H4 (cell line): ENCODE measurements at regions not wholly inside any gene's neighbourhood (a gene's known extent, or its start where the extent isn't known, plus 50 kb on each side); places are given as distances from the start of the nearest gene placed in this dataset.
"Not testable (repeated sequence)": the region's sequence is repeated elsewhere in the genome, so short reads cannot be mapped to it uniquely, and the experiment has no call there.

Experiments used
- DNase-seq: peaks from one replicate; pipeline ENCODE4 v3.0.0-alpha.2; 2015; ENCODE audit warnings: low spot score

DNA sequence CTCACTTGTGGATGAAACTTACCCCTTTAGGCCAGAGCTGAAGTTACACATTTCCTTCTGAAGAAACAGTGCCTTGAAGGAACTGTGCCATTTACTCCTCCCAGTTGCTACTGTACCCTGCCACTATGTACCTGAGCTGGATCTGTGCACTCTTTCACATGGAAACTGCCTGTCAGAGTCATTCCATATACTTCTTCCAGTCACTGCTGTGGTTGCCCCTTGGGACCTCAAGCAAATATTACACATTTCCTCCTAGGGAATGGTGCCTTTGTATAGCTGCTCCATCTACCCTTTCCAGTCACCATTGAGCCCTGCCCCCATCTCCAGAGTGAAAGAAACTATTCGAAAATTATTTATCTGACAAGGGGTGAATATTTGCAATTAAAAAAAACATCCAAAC, 1328.3 kb downstream of the TECRL start:
- DNase-seq = no peak

DNA sequence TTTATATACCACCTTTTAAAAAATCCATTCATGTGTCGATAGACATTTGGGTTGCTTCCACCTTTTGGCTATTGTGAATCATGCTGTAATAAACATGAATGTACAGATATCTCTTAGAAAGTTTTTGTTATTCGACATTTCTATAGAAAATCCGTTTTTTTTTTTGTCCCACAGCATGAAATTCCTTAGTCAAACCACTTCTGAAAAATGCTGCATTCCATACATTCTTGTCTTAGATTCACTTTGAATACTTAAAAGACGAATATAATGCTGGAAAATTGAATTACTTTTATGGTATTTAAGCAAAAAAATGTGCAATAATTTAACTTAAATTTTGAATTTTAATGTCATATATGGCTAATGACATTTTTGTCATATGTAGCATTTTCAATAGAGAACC, 1345.5 kb downstream of the TECRL start:
- no peak for DNase-seq

DNA sequence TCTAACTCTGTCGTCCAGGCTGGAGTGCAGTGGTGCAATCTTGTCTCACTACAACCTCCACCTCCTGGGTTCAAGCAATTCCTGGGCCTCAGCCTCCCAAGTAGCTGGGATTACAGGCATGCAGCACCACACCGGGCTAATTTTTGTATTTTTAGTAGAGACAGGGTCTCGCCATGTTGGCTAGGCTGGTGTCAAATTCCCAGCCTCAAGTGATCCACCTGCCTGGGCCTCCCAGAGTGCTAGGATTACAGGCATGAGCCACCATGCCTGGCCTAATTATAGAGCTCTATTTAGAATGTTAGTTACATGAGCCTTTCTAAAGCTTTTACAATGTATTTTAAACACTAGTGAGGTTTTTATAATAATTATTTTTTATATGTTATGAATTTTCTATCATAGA, 1346.4 kb downstream of the TECRL start:
- not testable (repeated sequence) for DNase-seq

DNA sequence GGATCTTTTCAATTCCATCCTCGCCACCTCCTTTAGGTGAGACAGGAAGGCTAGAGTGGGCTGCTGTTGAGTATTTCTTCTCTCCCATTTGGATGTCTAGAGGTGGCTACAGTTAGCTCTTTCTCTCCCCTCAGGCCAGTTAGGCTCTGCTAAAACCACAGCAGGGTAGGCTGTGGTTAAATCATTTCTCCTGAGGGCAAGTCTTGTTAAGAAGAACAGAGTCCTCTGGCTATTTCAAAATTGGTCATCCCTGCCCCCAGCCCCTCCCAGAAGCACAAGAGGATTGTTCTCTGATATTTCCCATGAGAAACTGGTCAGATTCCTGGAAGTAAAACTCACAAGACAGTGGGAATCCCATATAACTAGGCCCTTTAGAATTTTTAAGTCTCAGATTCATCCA, 1359.5 kb downstream of the TECRL start:
- no peak for DNase-seq

DNA sequence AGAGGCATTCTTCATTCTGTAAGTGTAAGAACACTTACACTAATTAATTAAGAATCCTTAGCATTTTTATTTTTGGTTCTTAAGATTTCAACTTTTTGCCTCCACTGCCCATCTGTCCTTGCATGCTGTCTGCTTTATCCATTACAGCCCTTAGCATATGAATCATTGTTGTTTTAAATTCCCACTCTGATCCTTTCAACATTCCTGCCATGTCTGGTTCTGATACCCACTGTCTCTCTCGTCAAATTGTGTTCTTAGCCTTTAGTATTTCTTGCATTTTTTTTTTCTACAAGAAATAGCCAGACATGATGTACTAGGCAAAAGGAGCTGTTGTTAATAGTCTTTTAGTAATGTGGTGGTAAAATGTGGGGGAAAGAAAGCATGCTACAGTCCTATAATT, 1360.0 kb downstream of the TECRL start:
- no peak for DNase-seq

DNA sequence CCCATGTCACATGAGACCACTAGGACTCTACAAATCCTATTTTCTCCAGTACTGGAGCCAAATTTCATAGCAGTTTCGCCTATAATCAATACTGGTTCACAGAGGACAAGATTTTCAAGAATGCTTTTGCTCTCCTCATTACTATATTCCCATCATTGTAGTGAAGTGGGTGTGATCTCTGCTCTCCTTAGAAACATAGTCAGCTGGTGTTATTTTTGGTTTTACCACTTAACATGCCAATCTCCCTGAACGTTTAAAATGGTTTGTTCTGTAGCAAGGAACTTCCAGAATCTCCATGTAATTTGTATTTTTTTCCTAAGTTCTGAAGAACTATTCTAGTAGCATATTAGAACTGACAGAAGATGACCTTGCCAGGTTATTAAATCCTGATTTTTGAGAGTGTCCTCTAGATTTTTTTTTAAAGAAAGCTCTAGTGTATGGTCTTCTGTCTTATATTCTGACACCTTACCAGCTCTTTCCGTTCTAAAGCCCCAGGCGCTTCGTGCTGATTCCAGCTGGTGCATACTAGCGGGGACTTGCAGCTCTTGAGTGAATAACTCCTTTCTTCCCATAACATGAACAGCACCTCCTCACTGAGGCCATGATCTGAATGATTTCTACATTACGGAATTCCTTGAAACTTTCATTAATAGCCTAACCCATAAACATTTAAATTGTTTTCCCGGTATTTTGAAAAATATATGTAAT, 1372.9 kb downstream of the TECRL start:
- no peak for DNase-seq

DNA sequence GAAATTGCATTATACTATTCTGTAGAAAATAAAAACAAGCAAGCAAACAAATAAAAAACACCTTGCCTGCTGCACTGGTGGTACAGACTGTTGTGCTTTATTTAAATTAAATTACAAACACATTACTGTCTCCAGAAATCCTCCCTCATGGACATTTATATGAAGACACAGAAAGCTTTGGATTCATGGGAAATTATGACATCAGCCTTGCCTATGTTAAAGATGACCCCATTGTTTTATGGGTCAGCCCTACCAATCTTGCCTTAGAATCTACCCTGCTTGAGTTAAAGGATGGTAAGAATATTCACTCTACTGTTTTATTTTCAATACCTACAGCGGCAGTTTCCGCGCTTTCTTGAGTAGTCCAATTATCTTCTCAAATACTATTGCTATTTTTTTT, 1379.9 kb downstream of the TECRL start:
- DNase-seq = no peak

DNA sequence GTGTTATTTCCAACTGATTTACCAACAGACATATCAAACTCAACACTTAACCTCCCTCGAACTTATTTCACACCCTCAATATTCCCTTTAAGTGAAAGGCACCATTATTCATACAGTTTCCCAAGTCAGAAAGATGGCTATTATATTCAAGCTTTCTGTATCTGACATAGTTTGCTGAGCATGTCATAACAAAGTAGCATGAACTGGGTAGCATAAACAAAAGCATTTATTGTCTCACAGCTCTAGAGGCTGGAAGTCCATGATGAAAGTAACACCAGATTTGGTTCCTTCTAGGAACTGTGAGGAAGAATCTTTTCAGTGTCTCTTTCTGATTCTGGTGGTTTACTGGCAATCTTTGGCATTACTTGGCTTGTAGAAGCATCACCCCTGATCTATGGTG, 1388.6 kb downstream of the TECRL start:
- DNase-seq = no peak

DNA sequence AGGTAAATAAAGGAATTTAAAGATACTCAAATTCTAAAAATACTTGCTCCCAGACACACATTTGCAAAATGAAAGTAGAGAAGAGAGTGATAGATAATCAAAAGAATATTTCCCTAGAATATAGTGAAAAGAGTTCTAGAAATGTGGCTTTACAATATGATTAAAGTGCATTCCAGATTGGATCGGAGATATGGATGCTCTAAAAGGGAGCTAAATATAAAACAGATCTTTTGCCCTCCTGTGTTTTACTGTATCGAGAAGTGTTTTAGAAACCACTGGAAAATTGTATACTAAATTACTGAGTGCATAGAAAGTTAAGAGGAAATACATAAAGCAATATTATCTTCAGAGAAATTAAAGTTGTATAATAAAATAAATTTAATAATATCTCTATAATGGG, 1392.0 kb downstream of the TECRL start:
- DNase-seq = no peak

DNA sequence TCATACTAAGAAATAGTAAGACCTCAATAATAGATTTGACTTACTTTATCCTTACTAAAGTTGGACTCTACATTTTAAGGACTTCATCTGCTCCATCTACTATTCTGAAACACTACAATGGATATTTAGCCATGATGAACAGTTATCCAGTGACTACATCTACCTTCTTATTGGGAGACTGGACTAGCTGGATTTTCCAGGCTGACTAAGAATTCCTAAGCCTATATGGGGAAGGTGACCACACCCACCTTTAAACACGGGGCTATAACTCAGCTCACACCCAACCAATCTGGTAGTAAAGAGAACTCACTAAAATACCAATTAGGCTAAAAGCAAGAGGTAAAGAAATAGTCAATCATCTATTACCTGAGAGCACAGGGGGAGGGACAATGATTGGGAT, 1438.4 kb downstream of the TECRL start:
- no peak for DNase-seq

DNA sequence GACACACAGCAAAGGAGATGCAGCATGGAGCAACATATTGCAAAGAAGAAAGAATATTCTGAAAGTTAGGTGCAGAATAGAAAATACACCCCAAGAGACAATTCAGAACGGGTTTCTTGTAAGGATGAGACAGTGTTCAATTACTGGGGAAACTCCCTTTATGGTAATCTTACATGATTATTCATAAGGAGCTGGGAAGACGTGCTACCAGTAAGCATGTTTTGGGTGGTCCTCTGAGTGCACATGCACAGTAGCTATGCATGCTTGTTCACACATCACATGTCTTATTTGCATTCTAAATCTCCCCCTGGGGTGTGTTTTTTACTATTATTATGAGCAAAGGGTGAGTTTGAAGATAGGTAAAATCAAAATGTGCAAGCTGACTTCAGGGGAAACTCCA, 1448.8 kb downstream of the TECRL start:
- no peak for DNase-seq

DNA sequence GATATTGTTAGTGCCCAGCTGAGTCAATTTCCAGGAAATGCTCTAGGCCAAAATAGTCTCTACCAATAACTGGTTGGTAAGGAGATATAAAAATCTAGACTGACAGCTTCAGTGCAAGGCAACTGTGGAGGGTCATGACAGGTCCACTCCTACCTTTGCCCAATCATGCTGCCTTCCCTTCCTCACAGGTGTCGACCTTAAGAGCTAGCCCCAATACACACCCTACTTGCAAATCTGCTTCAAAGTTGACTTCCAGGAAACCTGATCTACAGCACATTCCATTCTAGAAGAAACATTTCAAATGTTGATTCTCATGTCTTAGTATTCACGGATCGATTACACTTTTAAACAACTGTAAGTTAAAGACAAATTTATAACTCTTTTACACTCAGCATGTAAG, 1455.5 kb downstream of the TECRL start:
- DNase-seq = no peak

DNA sequence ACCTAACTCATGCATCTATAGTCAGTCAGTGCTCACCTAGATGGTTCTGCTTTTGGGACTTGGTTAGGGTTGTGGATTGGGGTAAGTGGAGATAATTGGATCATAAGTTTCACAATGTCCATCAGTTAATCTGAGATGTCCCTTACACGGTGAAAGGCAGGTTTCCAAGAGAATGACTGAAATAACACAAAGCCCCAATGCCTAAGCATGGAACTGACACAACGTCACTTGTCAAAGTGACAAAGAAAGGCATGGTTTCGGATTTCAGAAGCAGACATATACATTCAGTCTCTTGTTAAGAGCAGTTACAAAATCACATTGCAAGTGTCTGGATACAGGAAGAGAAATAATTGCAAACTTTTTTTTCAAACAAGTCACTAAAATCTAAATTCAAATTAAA, 1456.9 kb downstream of the TECRL start:
- DNase-seq = no peak

DNA sequence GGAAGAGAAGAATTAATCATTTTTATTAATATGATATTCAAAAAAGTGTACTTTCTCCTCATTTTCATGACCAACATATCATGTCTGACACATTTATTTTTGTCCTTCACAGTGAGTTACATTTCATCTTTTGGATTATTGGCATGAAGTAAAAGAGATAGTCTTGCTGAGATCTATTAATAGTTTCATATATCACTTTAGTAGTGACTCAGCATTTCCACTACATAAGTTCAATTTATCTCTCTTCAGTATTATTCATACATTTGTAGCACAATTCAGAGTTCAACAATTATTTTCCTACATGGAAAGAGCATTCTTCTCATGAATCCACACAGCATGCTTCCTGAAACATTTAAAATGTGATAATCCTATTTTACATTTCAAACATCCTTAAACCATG, 1461.1 kb downstream of the TECRL start:
- no peak for DNase-seq

DNA sequence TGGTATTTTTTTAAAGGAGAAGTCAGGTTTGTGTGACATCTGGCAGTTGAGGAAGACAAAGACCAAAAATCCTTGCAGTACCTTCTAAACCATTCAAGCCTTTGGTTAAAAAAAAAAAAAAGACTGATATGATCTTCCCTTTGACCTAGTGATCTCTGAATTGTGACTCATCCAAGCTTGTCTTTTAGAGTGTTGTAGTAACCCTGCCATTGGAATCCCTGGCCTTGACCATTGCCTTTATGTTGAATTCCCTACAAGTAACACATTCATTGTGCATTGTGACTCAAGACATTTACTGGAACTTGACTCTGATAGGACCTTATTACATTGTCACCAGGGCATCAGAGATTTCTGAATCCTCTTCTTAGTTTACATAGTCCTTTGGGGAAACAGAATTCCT, 1469.0 kb downstream of the TECRL start:
- no peak for DNase-seq

DNA sequence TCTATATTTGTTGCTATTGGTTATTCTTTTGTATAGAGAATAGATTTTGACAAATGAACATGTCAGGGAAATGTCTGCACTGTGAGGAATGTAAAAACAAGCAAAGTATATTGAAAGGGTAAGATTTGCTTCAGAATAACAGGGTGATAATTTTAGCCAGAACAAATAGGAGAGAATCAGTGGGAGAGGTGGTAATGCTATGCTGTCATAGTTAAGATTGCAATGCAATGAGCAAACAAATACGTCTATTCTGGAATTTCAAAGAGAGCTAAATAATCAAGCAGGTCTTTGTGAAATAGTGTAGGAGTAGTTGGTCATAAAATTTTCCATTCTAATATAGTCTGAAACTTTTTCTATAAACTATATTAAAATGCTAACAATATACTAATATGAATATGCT, 1478.4 kb downstream of the TECRL start:
- no peak for DNase-seq

DNA sequence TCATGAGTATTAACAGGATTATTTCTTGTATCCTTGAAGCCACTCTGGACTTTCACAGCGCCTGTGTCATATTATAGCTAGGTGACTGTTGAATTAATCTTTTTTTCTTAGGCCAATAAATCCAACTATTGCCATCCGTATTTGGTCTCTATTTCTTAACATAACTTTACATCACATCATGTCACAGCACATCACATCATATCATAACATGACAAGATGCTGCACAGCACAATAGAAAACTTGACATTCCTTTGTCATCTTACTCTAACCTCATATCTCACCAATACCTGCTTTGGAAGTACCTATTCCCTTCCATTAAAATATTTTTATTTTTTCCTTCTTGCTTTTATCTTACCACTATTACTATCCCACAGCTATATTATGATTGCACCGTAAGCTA, 1480.8 kb downstream of the TECRL start:
- no peak for DNase-seq

DNA sequence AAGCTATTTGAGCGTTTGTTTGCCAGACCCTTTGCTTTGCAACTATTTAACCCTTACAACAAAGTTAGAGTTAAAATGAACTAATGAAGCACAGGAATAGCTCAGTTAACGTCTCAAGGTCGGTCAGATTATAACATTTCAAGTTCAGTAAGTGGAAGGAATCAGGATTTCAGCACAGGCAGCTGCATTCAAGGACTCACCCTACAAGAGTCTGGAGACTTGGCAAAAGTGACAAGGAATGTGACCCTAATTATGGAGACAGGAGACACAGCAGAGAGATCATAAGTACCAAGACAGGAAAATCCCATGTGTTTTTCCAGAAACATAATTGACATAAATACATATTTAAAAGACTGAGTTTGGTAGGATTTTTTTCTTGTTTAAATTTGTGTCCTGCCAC, 1481.7 kb downstream of the TECRL start:
- DNase-seq = no peak

DNA sequence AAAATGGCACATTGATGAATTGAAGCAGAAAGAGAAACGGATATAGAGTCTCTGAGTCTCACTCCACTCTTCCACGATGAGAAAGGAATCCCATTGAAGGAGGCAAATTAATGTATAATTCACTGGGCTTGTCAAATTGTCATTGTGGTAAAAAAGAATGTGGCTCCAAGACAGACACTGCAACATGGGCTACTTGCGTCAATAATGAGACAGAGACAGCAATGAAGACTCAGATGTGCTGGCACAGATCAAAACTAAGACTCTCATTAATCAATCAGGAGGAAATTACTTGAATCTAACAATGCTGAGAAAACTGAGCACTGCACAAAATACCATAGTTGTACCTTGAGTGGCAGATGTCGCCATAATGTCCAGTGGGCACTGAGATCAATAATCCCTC, 1485.5 kb downstream of the TECRL start:
- DNase-seq = no peak

DNA sequence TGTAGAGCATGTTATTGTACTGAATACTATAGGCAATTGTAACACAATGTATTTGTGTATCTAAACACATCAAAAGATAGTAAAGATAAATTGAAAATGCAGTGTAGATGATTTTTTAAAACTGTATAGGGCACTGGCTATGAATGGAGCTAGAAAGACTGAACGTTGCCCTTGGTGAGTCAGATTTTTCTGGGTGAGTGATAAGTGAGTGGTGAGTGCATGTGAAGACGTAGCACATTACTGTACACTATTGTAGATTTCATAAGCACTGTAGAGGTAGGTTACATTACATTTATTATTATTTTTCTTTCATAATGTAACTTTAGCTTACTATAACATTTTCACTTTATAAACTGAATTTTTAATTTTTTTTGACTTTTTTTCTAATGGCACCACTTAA, 1491.6 kb downstream of the TECRL start:
- no peak for DNase-seq

DNA sequence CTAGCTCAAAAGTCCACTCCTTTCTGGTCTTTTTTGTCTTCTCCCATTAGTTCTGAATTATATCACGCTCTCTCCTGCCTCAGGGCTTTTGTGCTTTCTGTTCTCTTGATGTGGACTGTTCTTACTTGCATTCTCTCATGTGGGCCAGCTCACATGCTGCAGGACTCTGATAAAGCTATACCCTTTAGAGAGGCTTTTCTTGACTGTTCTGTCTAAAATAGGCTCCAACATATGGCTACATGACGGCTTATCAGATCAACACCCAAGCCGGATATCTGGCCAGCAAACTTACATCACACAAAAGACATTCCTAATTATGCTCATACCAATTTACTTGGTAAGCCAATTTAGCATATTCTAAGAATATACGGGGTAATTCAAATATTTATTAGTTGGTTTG, 1494.5 kb downstream of the TECRL start:
- DNase-seq = no peak

DNA sequence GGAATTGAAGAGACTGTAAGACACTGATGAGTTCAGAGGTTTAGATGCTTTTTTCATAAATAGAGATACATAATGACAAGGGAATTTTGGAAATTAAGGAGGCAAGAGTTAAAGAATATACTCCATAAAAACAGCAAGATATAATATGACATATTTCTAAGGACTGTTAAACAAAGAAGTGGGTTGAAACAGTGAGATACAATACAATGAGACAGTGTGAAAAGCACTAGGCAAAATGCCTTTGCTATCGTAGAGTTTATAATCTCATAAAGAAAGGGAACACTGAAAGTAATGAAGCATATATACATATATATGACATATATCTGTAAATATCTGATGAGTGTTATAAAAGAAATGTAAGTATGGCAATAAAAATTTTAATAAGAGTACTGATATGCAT, 1496.2 kb downstream of the TECRL start:
- DNase-seq = no peak

DNA sequence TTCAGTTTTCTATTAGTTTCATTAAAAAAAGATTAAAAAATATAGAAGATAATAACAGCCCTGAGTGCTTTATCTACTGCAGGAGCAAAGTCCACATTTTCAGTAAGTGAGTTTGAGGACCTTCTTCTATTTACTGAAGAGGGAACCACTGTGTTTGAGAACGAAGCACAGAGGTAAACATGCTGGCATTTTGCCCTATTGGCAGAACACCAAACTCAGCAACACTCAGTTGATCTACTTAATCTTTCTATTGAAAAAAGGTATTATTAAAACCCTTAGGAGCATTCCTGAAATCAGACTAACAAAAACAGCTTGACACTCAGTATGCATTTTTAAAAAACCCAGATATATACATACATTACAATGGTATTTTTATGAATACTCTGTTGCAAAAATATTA, 1496.7 kb downstream of the TECRL start:
- no peak for DNase-seq

DNA sequence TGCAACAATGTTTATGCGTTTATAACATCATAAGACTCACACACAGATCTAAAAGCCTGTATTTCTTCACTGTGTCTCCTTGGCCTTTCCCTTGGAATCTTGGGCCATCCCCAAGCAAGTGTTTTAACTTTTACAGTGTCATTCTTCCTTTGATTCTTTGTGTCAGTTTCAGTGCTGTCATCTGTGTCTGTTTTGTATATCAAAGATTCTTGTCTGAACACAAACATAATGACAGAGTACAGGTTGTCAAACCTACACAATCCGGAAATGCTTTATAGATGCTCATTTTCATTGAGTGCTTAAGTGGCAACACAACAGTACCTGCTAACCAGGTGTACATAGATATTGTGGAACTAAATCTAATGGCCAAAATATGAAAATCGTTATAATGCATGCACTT, 1500.0 kb downstream of the TECRL start:
- DNase-seq = no peak

DNA sequence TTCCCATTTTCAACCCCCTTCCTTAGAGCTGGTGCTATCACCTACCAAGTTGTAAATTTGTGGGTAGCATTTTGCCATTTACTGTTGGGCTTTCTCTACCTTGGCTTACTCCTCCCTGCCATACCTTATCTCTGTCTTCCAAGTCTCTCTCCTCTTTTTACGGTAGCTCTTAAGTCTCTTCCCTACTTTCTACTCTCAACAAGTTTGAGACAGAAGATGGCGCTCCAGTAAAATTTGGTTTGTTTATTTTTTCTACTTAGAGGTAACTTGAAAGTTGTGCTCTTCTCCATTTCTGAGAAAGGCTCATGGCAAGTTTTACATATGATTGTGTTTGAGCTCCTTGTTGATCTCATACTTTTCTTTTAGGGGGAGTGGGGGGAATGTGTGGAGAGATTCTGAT, 1508.1 kb downstream of the TECRL start:
- no peak for DNase-seq
